K562 (cell line): ENCODE measurements at regions not wholly inside any gene's neighbourhood (a gene's known extent, or its start where the extent isn't known, plus 50 kb on each side); places are given as distances from the start of the nearest gene placed in this dataset.

Source experiments
- CREM ChIP-seq: IDR thresholded peaks from 2 replicates; pipeline ENCODE4 v1.6.1; 2014; ENCODE audit warnings: antibody characterized with exemption, low read depth
- HLTF ChIP-seq: fragments of 450-650 bp; IDR thresholded peaks from 2 replicates; pipeline ENCODE4 v1.6.1; 2016
- LCOR ChIP-seq: sonication (generic); formaldehyde crosslinking; IDR thresholded peaks from 2 replicates; pipeline ENCODE4 v1.8.0; 2022; ENCODE audit warnings: mild to moderate bottlenecking, missing genetic modification reagents
- NFYB ChIP-seq: IDR thresholded peaks from 2 replicates; pipeline ENCODE4 v1.6.1; 2011; ENCODE audit warnings: mild to moderate bottlenecking, moderate library complexity; ENCODE audit not compliant: insufficient read length; ENCODE audit errors: extremely low read depth
- SUPT5H ChIP-seq: fragments of 450-650 bp; IDR thresholded peaks from 2 replicates; pipeline ENCODE4 v1.6.1; 2016
- ZKSCAN1 ChIP-seq: fragments of 150-350 bp; IDR thresholded peaks from 2 replicates; pipeline ENCODE4 v1.6.1; 2016; ENCODE audit warnings: low read depth, low read length
- ZNF436 ChIP-seq: fragments of 250-450, 450-650 bp; sonication (Bioruptor Pico); formaldehyde crosslinking; IDR thresholded peaks from 2 replicates; pipeline ENCODE4 v1.7.0; 2020; ENCODE audit warnings: mild to moderate bottlenecking
- TF ChIP-seq, protein P1 (sequence below): fragments of 450-650 bp; IDR thresholded peaks from 2 replicates; pipeline ENCODE4 v1.6.1; 2016
- TF ChIP-seq, protein P2 (sequence below): fragments of 250-450 bp; sonication (Bioruptor Pico); IDR thresholded peaks from 2 replicates; pipeline ENCODE4 v1.8.0; 2021; ENCODE audit warnings: mild to moderate bottlenecking, moderate library complexity
- TF ChIP-seq, protein P3 (sequence below), 2 experiments: IDR thresholded peaks; 2 replicates each; pipeline ENCODE4 v1.6.1; 2011; ENCODE audit warnings: borderline replicate concordance in 1 of 2, control low read depth in 1 of 2, low read depth in 1 of 2, low read length in 1 of 2, mild to moderate bottlenecking in 1 of 2, mixed read lengths in 1 of 2, moderate library complexity in 1 of 2; ENCODE audit not compliant: insufficient read depth in 1 of 2, insufficient read length in 1 of 2, poor library complexity in 1 of 2, severe bottlenecking in 1 of 2; ENCODE audit errors: extremely low read depth in 1 of 2

DNA sequence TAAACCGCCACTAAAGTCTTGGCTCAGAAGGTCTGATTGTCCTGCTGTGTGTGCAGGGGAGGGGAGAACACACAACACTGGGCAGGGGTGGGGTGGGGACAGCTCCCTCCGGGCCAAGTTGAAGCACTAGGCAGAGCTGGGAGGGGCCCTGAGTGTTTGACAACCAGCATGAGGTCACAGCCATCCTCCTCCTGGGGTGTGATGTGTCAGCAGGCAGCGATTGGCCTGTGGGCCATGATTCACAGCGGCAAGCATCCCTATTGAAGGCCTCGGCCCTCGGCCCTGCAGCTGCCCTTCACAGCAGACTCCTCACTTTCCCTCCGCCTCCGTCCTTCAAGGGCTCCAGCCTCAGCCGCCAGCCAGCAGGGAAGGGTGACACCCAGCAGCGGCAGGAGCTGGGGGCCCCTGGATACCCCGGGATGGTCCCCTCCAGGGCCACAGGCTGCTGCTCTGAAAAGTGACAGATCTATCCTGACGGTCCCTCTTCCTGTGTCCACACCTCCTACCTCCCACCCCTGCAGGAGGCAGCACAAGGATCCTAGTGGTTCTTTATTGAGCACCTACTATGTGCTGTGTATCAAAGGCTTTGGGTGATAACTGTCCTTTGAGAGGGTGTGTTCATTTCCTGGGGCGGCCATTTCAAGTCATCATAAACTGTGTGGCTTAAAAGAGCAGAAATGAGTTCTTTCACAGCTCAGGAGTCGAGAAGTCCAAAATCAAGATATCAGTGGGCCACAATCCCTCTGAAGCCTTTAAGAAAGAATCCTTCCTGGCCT is 66.0 kb upstream of the SLC25A33 start (continued):
- TF ChIP-seq HLTF (no peak), ZKSCAN1 (peak; percentile 86), ZNF436 (CRISPR knock-in tag) (no peak), LCOR (CRISPR knock-in tag) (no peak), NFYB (peak; percentile 12), CREM (peak; percentile 73), SUPT5H (no peak)
- TF ChIP-seq, protein P1, sequence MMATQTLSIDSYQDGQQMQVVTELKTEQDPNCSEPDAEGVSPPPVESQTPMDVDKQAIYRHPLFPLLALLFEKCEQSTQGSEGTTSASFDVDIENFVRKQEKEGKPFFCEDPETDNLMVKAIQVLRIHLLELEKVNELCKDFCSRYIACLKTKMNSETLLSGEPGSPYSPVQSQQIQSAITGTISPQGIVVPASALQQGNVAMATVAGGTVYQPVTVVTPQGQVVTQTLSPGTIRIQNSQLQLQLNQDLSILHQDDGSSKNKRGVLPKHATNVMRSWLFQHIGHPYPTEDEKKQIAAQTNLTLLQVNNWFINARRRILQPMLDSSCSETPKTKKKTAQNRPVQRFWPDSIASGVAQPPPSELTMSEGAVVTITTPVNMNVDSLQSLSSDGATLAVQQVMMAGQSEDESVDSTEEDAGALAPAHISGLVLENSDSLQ = peak; percentile 22; the same call in 1 of the 2 replicates
- TF ChIP-seq, protein P2, sequence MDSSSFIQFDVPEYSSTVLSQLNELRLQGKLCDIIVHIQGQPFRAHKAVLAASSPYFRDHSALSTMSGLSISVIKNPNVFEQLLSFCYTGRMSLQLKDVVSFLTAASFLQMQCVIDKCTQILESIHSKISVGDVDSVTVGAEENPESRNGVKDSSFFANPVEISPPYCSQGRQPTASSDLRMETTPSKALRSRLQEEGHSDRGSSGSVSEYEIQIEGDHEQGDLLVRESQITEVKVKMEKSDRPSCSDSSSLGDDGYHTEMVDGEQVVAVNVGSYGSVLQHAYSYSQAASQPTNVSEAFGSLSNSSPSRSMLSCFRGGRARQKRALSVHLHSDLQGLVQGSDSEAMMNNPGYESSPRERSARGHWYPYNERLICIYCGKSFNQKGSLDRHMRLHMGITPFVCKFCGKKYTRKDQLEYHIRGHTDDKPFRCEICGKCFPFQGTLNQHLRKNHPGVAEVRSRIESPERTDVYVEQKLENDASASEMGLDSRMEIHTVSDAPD (CRISPR knock-in tag) = no peak
- TF ChIP-seq, protein P3, sequence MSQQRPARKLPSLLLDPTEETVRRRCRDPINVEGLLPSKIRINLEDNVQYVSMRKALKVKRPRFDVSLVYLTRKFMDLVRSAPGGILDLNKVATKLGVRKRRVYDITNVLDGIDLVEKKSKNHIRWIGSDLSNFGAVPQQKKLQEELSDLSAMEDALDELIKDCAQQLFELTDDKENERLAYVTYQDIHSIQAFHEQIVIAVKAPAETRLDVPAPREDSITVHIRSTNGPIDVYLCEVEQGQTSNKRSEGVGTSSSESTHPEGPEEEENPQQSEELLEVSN (IDR thresholded peaks at IDR 0.05; ENCODE audit: borderline replicate concordance in 1 of 2, extremely low read depth in 1 of 2, insufficient read depth in 1 of 2, insufficient read length in 1 of 2, low read depth in 1 of 2, low read length in 1 of 2, poor library complexity in 1 of 2, severe bottlenecking in 1 of 2) = peak in 1 of 2 experiments; percentile 72
